ENCODE measurements at regions not wholly inside any gene's neighbourhood (a gene's known extent, or its start where the extent isn't known, plus 50 kb on each side); places are given as distances from the start of the nearest gene placed in this dataset.
"Not testable (repeated sequence)": the region's sequence is repeated elsewhere in the genome, so short reads cannot be mapped to it uniquely, and the experiment has no call there.

DNA sequence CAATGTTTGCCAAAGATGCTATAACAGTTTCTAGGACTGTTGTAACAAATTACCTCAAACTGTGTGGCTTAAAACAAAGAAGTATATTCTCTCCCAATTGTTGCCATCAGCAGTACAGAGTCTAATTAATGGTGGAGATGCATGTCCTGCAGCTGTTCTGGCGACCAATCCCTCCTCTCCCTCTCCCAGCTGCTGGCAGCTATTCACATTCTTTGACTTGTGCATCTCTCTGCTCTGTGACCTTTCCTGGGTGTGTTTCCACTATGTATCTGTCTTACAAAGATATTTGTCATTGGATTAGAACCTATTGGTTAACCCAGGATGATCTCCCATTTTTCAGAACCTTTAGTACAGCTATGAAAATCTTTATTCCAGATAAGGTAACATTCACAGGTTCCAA, 561.7 kb upstream of the POM121L12 start:
- DNase-seq = no peak

DNA sequence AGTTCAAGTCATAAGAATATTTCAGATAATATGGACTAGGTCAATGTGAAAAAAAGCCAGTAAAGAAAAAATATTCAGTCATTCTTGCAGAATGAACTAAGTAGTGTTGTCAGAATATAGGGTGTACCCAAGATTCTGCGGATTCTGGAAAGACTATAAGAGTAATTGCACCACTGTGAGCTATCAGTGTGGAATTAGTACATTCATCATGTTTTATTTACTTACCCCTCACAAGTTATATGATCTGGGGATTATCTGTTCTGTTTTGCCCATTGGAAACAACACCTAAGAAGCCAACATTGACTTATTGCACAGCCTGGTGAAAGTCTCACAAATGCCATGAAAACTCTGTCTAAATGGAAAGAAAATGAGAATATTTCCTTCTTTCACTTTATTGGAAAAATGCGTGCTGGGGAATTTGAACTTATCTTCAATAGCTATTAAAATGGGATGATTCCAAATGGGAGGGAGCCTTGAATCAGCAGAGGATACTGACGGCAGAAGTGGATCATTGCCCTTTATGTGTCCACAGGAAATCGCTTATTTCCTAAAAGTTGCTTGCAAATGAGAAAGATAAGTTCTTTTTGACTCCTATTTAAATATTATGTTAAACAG, 563.3 kb upstream of the POM121L12 start:
- no peak for DNase-seq

DNA sequence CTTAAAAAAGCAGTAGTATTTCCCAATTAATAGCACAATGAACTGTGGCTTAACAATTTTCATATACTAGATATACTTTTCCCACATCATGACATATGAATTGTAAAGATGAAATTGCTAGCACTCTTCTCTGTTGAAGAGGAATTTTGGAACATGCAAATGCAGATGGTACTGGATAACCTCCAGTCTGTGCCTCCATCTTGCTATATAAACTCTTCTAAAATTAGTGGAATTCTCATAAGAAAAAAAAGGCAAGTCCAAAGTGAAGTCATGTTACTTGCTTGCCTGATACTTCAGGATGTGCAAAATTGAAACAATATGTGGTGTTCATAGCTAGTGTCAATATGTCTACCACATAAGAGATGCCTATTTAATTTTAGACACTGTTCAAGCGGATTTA, 570.2 kb upstream of the POM121L12 start:
- DNase-seq = no peak

DNA sequence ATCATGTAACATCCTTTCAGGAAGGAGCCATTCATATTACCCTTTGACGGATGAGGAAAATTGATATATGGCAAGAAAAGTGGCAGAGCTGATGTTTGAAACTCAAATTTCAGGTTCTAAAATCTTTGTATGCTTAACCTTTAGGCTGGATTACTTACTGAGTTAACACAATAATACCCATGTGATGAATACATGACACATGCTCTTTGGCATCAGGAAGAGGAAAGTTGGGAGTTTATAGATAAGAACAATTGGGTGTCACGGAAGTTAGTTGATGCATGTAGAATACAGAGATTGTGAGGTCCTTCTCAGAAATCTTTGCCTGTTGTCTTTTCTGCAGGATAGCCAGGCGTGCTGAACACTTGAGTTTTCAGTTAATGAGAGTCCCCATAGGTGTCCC, 572.1 kb upstream of the POM121L12 start:
- DNase-seq = no peak

DNA sequence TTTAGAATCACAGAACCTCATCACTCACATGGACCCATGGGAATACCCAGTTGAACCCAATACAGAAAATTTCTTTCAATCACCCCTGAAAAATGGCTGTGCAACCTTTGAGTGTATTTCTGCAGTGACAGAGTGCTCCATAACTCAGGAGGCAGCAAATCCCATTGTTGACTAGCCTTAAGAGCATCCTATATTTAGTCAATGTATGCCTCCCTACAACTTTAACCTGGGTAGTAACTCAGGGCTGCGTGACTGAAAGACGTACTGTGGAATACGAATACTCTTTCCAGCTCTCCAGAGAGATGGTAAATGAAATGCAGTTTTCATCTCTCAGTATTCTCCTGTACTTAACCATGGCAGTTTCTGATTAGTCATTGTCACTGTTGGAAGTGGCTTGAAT, 573.0 kb upstream of the POM121L12 start:
- no peak for DNase-seq

DNA sequence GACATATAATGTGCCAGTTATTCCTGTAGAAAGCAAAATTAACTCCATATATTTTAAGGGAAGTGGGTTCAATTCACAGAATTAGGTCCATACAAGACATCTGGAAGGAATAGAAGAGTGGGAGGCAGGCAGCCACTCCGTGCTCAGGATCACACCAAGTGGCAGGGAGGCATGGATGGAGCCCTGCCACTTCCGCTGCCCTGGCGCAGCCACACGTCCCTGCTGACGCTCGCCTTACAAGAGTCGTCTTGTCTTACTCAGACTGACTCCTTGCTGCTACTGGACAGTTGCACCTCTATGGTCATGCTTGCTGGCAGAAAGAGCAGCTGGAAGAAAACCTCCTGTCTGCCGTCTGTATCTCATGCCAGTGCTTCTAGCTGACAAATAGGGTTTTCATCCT, 579.9 kb upstream of the POM121L12 start:
- DNase-seq = no peak

DNA sequence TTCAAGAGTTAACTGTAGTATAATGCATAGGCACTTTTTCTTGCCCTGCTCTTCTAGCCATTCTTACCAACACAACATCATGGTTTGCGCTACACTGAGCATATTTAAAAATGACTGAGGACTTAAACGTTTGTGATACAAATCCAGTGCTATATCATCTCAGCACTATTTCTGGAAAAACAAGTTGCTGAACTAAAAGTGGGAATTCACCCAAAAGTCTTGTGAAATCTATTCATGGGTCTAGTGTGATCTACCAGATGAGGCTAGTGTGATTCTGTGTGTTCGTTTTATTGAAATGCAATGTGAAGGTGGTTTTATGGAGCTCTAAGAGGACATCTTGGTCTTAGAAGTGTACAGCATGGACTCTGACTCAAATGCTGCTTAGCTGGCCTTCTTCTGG, 584.6 kb upstream of the POM121L12 start:
- no peak for DNase-seq

DNA sequence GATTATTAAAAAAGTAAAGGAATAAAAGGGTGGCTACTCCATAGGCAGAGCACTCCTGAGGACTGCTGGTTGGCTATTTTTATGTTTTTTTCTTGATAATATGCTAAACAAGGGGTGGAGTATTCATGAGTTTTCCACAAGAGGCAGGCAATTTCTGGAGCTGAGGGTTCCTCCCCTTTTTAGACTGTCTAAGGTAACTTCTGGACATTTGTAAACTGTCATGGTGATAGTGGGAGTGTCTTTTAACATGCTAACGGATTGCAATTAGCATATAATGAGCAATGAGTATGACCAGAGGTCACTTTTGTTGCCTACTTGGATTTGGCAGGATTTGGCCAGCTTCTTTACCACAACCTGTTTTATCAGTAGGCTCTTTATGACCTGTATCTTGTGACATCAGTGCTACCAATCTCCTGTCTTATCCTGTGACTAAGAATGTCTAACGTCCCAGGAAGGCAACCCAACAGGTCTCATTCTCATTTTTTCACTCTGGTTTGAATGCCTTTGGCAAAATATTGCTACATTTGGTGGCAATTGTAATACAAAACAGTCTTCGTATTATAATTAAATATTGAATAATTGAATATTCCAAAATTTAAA, 587.8 kb upstream of the POM121L12 start:
- no peak for DNase-seq

DNA sequence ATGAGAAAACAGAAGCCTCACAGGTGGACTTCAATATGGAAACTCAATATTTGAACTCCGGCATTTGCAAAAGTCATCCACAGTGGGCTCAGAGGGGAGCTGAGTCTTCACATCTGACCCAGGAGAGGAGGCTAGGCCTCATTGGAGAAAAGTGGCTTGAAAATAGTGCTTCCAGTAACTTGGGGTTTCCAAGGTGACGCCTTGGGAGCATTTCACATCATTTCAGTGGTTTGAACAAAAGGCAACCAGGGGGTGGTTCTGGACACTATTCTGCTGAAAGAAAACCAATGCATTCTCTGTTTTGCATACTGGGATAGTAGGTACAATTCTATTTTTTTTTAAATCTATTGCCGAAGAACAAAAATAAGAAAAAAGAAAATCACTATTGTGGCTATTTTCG, 599.2 kb upstream of the POM121L12 start:
- DNase-seq = no peak

DNA sequence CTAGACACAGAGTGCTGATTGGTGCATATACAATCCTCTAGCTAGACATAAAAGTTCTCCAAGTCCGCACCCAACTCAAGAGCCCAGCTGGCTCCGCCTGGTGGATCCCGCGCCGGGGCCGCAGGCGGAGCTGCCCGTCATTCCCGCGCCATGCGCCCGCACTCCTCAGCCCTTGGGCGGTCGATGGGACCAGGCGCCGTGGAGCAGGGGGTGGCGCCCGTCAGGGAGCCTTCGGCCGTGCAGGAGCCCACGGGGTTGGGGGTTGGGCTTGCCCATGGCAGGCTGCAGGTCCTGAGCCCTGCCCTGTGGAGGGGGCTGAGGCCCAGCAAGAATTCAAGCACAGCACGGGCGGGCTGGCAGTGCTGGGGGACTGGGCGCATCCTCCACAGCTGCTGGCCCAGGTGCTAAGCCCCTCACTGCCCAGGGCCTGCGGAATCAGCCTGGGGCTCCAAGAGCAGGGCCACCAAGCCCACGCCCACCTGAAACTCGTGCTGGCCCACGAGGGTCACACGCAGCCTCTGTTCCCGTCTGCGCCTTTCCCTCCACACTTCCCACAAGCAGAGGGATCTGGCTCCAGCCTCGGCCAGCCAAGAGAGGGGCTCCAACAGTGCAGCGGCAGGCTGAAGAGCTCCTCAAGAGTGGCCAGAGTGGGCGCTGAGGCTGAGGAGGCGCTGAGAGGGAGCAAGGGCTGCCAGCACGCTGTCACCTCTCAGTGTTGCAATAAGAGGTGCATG, 604.2 kb upstream of the POM121L12 start:
- no peak for DNase-seq

DNA sequence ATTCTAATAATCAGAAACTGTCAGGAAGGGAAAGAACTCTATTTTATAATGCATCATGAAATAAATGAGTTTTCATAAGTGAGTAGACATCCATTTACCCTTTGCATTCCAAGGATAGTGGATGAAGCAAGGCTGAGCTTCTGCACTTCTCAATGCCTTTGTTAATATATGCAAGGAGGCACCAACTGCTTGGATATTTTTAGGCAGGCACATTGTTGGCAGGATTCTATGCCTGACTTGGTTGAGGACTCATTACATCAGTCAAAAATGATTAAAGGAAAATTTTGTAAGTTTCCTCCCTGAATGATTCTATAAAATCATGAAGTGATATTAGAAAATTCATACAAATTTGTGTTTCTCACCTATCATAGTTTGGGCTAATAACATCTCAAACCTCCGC, 612.2 kb upstream of the POM121L12 start:
- DNase-seq = no peak

DNA sequence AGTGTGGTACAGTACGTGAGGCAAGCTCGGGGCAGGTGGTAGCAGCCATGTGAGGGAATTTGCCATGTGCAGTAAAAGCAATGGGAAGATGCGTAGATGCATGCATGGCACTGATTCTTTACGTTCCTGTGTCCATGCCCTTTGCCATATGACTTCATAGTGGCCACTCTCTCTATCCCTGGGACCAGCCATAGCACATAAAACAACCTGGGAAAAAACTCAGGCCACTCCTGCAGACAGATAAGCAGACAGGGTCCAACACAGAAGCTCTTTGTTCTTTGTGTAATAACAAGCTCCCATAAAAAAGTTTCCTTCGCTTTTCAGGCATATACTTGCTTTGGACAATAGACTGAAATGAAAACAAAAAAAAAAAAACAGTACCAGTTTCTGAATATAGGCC, 622.4 kb upstream of the POM121L12 start:
- no peak for DNase-seq

DNA sequence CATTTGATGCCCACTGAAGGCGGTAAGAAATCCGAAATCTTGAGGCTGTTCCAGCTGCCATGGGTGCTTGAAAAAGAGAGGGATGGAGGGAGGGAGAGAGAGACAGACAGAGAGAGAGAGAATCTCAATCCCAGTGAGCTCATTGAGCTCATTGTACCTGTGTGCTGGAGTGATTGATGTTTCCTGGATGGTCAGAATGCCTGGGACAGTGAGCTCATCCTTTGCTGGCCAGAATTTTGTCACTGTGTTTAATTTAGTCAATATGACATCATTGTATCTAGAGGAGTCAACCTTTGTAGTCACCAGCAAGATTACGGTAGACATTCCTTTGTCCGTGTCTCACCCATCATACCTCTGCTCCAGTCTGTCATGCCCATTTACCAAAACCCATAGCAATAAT, 625.4 kb upstream of the POM121L12 start:
- no peak for DNase-seq

DNA sequence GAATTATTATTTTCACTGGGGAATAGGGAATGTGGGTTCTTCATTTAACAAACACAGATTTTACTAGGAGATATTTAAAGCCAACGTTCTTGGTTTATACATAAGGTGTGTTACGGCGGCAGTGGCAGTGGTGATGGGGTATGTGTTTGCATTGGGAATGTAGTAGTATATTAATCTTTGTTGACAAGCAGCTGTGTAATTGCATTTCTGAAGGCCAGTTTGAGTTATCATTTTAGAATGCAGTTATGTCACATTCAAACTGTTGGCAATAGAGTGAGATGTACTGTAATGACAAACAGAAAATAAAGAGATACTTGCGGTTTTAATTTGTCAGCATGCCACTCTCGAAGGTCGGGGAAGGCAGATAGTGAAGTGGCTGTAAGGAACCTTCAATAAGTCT, 628.6 kb upstream of the POM121L12 start:
- no peak for DNase-seq

DNA sequence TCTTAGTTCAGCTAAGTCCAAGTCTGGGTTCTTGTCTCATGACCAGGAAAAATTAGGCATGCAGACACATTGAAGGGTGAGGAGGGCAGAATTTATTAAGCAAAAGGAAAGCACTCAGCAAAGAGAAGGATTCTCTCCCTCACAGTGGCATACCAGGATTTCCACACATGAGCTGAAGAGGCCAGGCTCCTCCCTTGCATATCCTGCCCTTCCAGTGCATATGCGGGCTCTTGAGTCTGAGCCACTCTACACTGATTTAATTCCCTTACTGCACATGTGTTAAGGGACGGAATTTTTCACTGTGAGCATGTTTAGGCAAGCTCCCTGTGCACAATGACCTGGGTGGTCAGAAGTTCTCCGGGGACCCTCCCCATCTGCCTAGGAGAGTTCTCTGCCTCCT, 652.7 kb upstream of the POM121L12 start:
- no peak for DNase-seq

DNA sequence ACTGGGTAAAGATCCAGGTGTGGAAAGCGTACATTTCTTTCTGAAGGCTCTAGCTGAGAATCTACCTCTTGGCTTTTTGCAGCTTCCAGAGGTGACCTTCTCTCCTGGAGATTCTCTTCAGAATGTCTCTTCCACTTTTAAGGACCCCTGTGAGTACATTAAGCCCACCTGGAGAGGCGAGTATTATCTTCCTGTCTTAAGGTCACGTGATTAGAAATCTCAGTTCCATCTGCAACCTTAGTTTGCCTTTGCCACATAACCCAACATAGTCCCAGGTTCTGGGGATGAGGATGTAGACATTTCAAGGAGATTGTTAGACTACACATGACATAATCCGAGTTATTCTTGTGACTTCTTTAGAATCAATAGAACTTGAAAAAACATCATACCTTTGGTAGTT, 665.5 kb upstream of the POM121L12 start:
- no peak for DNase-seq

DNA sequence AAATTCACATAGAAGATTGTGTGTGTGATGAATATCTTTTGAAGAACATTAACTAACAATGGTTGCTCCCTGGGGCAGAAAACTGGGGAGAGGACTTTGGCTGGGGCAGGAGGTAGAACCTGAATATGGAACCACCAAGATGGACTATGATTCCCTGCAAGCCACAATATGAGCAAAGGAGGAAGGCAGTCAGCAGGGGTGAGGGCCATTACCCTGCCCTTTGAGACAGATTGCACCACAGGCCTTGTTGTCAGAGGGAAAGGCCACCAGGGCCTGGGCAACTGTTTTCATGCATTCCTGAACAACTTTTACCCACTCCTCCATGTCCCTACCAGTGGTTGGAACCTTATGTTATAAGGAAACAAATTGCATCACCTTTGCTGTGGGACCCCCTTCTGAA, 670.1 kb upstream of the POM121L12 start:
- DNase-seq = no peak

DNA sequence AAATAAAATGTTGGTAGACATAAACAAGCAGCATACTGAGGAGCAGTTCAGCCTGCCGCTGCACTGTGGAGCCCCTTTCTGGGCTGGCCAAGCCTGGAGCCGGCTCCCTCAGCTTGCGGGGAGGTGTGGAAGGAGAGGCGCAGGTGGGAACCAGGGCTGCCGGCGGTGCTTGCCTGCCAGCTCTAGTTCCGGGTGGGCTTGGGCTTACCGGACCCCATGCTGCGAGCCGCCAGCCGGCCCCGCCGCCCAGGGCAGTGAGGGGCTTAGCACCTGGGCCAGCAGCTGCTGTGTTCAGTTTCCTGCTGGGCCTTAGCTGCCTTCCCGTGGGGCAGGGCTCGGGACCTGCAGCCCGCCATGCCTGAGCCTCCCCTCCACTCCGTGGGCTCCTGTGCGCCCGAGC, 672.9 kb upstream of the POM121L12 start:
- DNase-seq = no peak

DNA sequence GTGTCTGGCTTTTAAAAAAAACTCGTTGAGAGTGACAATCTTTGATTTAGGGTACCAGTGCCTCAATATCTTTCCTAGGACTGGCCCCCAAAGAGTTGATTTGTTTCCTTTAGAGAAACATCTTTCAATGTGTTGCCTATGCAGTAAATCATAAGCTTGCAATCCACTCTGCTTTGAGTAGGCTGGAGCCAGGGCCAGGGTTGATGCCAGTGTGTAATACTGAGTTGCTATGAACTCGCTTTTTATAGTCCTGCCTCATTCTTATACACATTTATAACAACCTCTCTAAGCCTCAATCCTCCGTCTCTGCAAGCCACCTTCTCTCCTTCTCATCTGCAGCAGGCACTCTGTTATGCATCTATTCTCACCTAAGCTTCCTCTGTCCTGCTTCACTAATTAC, 674.9 kb upstream of the POM121L12 start:
- no peak for DNase-seq

DNA sequence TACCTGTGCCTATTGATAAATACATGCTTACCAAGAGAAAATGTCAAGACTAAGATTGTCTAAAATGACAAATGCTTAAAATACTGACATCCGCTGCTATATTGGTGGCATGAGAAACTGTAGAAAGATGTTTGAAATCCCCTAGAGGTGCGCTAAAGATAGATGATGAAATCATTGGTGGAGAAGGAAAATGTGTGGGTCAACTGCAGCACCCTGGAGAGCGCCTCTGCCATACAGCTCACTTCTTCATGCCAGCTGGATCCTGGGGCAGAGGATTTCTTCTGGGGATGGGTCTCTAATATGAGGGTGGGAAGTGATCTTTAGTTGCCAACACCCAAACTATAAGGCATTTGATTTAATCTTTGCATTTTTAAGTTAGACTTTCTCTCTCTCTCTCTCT, 680.4 kb upstream of the POM121L12 start:
- no peak for DNase-seq

DNA sequence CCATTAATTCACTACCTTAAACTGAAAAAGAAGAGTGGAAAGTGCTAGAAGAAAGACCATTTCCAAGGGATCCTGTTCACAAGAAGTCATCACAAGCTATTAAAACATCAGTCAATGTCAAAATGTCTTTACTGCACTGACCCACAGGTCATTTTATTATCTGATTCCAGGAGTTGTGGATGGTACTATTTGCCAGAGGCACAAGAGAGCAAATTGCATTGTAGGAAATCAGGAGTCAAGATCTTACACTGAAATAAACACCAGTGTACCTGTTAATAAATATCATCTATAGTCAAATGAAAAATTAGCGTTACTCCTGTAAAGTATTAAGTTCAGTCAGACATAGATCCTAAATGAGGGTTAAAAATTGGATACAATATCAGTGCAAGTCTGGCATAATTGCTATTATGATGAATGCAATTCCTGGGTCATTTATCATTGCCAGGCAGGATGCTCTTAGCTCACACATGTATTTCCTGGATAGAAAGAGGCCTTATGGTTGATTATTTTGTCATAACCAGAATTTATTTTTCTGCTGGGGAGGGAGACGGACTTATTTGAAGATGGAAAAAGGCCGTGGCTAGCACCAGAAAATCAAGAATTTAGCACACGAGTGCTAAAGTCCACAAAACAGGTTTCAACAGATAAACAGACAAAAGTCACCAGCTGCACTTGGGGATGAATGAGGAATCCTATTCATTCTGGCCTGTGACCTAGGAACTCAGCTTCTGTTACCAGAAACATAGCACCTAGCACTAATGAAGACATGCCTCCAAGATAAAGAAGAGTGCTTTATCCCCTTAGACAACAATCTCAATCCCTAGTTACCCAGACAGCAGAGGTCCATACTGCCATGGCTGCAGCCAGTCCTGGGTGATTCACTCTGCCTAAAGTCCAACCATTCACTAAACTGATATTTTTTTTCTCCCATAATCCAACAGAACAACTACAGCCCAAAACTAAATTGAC, 683.1 kb upstream of the POM121L12 start:
- DNase-seq = no peak

DNA sequence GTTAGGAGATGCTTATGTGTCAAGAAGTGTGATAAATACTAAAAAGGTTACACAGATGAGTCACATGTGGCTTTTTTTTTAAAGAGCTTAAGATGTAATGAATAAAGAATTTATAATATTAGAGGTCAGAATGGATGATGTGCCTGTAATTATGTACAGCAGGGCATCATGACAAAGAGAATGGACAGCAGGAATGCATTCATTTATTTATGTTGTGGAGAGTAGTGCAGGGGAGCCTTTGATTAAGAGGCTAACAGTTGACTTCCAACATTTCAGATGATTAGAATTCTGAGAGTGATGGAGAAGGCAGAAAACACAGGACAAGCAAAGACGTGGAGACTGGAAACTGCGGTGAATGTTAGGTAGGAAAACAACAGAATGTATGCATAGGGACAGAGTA, 691.4 kb upstream of the POM121L12 start:
- no peak for DNase-seq

DNA sequence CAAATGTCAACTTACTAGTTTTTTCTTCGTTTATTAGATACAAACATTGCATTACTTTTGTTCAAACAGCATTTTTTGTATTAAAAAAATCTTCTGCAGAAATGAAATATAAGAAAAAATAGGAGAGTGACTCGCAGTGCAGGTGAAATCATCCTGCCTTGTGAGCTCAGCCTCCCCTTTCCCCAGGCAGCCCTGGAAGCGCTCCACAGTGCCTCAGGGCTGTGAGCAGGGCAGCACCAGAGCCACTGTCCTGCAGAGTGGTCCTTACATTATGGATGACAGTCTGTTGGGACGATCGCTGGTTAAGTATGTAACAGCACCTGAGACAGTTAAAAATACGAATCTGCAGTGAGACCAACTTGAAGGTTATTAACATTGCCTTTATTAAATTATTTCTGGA, 695.4 kb upstream of the POM121L12 start:
- no peak for DNase-seq

DNA sequence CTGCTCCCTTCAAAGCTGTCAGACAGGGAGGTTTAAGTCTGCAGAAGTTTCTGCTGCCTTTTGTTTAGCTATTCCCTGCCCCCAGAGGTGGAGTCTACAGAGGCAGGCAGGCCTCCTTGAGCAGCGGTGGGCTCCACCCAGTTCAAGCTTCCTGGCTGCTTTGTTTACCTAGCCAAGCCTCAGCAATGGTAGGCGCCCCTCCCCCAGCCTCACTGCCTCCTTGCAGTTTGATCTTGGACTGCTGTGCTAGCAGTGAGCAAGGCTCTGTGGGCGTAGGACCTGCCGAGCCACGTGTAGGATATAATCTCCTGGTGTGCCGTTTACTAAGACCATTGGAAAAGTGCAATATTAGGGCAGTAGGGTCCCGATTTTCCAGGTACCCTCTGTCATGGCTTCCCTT, 707.1 kb upstream of the POM121L12 start:
- not testable (repeated sequence) for DNase-seq
